ENCODE measurements at regions not wholly inside any gene's neighbourhood (a gene's known extent, or its start where the extent isn't known, plus 50 kb on each side); places are given as distances from the start of the nearest gene placed in this dataset.

GRCh38 chr13:69142101-69142500, 965.5 kb upstream of the ATXN8OS start:
- CTCF ChIA-PET = no interaction called here
- Histone ChIP-seq H3K27me3 (replicated peaks in 1 of 2; ENCODE audit: control insufficient read depth in 2 of 2, insufficient read depth in 2 of 2, low read length in 1 of 2) (no peaks in the 10 kb centered on the region), H3K79me2 (ENCODE audit: control insufficient read depth, insufficient read depth, low read length) (no peaks in the 10 kb centered on the region), H3K27ac (ENCODE audit: control insufficient read depth, insufficient read depth) (no peak overlapping the region), H3K9ac (ENCODE audit: control insufficient read depth, insufficient read depth, low read length) (no peak overlapping the region), H3K4me1 (ENCODE audit: control insufficient read depth, insufficient read depth, low read length) (no peaks in the 10 kb centered on the region), H3K9me3 (replicated peaks; ENCODE audit: control insufficient read depth, insufficient read depth, low read length) (no peaks in the 10 kb centered on the region), H3K4me2 (ENCODE audit: control insufficient read depth, insufficient read depth) (no peak overlapping the region), H3K4me3 (no peak overlapping the region), H3K36me3 (ENCODE audit: control insufficient read depth in 2 of 2, insufficient read depth in 2 of 2, low read length in 1 of 2) (no peaks in the 10 kb centered on the region), H2AFZ (ENCODE audit: control insufficient read depth, low read depth, low read length) (no peak overlapping the region), H4K20me1 (ENCODE audit: control insufficient read depth, insufficient read depth) (no peaks in the 10 kb centered on the region)
- in situ Hi-C loops (cut with MboI) = no loop called here
- RAD21 ChIA-PET (ENCODE audit: unreplicated experiment) = no interaction called here
- 11% methylated on average over 3 of the region's 3 CpGs for WGBS (ENCODE audit: insufficient coverage, insufficient replicate concordance, low lambda C conversion rate, missing lambda C conversion rate)
- intact Hi-C loops (cut with micrococcal nuclease; ENCODE audit: unreplicated experiment) = no loop called here
- DNase-seq (ENCODE audit: low read depth, low spot score) (no peak), ATAC-seq (no peak), FAIRE-seq (no peak)
- SMC1A ChIA-PET (ENCODE audit: uncharacterized antibody, unreplicated experiment) = no interaction called here
- no TSS peak for BruUV-seq (replicated peaks)
- POLR2A ChIA-PET = no interaction called here
- TF ChIP-seq POU2F2 (IDR thresholded peaks at IDR 0.05; ENCODE audit: borderline replicate concordance, low read depth, low read length) = no peak
- TF ChIP-seq BMI1 (IDR thresholded peaks at IDR 0.05; ENCODE audit: borderline replicate concordance) = no peak
- no peak for TF ChIP-seq SKIL (IDR thresholded peaks at IDR 0.05; ENCODE audit: low read depth, poor library complexity, severe bottlenecking)
- no peak for TF ChIP-seq JUND (IDR thresholded peaks at IDR 0.05; ENCODE audit: low read depth, low read length)
- TF ChIP-seq RCOR1 (conservative IDR thresholded peaks at IDR 0.05; ENCODE audit: low read depth, low read length) = no peak
- TF ChIP-seq ETV6 (conservative IDR thresholded peaks at IDR 0.05 in 1 of 2, IDR thresholded peaks at IDR 0.05 in 1 of 2; ENCODE audit: borderline replicate concordance in 1 of 2, low read depth in 1 of 2) = no peak
- no peak for TF ChIP-seq PAX8 (IDR thresholded peaks at IDR 0.05)
- no peak for TF ChIP-seq ZNF207 (IDR thresholded peaks at IDR 0.05; ENCODE audit: borderline replicate concordance)
- TF ChIP-seq CHD4 (IDR thresholded peaks at IDR 0.05) = no peak
- no peak for TF ChIP-seq SREBF1 (IDR thresholded peaks at IDR 0.05; ENCODE audit: low read length)
